NOMO-1 treated with DMSO at 0.1 percent for 48 hours (cell line): ENCODE measurements at regions not wholly inside any gene's neighbourhood (a gene's known extent, or its start where the extent isn't known, plus 50 kb on each side); places are given as distances from the start of the nearest gene placed in this dataset.

Source experiments
- DNase-seq: peaks from one replicate; lab custom pipeline; 2025; ENCODE audit not compliant: unreplicated experiment; lab: John Stamatoyannopoulos, UW

DNA sequence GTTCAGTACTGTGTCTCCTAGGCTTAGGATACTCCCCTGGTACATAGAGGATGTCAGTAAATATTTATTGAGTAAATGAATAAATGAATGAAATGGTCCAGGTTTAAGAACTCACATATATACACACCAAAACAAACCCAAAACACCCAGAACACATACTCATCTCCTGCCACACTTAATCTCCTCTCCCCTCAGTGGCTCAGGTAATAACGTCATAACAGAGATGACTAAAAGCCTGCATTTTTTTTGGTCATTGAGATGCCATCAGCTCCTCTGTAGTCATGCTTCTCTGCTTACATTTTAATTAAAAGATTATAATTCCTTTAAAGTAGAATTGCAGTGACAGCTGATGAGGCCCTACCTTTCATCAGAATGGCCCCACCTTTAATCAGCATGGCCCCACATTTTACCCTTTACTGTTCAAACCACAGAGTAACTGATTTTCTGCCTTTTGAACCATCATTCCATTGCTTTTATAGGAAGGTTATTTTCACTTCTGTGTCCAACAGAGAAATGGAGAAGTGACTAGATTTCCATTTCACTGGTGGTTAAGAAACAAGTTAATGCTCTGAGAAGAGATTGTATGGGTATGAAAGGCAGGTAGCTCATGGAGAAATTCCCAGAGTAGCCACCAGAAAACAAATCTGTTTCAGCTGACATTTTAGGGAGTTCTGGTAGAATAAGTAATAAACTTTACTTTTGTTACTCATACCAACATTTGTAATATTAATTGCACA lies 193.4 kb upstream of the ATP2B1 start:
- DNase-seq, result peak; percentile 59

DNA sequence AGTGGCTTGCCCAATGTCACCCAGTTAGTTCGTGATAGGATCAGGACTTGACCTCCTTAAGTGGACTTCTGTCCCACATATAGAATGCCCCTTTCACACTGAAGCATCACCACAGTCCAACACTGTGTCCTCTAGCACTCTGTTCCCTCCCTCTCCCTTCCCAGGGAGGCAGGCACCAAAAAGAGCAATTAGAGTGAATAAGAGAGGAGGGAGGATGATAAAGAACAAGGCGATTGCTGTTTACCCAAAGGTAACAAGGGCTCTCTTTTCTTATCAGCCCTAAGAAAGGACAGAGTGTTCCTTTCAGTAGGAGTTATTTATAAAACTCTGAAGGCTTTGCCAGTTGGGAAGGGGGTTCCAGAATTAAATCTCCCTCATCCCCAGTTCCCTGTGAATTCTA lies 192.7 kb upstream of the ATP2B1 start:
- DNase-seq, result no peak

DNA sequence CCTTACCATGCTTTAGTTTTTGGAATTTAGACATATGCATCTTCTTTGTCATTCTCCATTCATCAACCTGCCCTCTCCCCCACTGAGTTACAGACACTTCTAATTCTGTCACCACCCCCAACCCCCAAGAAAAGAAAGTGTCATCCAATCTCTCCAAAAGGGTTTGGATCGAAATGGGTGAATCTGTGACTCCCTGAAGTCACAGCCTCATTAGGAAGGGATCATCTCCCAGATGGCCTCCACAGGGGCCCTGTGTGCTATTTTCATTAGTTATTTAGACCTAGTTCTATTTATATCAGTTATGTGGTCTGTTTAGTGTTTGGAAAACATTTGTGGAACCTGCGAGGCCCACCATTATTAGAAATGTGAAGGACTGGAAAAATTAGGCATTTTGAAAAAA lies 191.0 kb upstream of the ATP2B1 start:
- no peak for DNase-seq

DNA sequence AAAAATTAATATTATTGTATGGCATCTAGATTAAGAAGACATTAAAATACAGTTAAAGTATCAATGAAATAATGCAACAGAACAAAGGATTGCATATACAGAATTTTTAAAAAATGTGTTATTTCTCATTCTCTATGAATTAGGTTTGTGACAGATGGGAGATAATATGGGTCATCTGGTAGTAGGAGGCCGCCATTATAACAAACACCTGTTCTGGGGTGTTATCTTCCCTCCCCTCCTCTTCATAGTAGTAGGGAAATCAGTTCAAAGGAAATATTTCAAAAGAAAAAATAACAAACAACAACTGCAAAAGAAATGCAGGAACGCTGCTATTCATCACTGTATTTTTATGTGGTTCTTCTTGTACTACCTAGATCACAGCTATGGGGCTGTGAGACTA lies 187.0 kb upstream of the ATP2B1 start:
- no peak for DNase-seq

DNA sequence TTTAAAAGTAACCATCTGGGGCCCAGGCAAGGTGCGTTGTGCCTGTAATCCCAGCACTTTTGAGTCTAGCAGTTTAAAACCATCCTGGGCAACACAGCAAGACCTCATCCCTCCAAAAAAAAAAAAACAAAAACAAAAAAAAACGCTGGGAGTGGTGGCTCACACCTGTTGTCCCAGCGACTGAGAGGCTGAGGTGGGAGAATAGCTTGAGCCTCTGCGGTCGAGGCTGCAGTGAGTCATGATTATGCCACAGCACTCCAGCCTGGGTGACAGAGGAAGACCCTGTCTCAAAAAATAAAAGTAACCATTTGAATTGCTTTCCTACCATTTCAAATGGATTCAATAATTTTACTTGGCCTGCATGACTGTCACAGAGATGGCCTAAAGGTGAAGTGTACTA lies 186.5 kb upstream of the ATP2B1 start:
- DNase-seq, result no peak

DNA sequence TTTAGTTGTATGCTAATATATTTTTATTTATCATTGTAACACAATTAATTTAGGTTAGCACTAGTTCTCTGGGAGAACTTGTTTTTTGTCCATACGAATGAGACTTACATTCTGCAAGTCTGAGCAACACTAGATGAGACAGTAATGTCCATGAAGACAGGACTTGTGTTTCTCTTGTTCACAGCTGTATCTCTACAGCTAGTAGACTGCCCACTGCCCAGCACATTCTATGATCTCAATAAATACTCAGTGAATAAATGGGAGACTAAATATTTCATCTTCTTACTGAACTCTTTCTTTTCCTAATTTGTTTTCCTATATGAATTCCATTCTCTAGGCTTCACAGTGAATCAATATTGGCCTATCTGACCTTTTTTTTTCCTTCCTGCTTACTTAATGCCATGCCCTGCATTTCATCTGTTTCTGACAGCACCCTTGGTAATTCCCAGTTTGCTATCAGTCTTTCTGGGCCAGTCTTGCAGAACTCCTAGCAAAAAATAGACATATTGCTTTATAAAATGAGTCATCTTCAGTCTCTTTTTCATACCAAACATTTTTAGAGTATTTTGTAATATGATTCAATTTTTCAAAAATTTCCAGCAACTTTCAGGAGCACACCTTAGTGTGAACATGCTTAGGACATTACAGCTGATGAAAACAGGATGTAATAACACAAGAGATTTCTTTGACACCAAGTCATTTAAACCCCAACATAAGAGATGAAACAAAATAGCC lies 185.5 kb upstream of the ATP2B1 start:
- no peak for DNase-seq

DNA sequence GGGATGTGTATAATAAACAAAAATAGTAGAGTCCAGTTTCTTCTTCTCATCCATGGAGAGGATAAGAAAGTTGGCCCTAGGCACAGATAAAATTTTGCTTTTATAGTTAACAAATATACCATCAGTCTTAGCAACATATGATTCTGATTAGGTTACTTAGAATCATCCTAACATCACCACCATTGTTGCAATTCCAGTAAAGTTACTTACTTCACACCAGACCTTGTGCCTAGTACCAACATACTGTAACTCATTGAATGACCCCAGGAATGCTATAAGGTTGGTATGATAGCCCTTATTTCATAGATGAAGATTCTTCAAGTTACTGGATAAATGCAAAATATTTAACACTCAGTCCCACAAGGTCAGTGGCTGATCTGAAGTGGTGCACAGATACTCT lies 183.8 kb upstream of the ATP2B1 start:
- no peak for DNase-seq

DNA sequence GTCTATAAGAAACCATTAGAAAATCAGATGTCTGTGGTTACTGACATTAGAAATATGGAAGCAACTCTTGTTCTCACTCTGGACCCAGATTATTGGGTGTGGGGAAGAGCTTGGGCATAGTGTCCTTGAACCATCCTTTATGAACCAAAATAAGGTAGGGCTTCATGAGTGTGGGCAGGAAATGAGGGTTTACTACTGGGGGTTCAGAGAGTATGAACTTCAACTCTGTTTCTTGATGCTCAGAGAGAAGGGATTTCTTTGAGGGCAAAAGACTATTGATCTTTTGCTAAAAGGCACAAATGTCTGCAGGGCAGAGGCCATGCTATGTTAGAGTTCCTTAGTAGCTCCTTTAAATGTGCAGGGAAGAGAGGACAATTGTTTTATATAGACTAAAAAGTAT lies 183.3 kb upstream of the ATP2B1 start:
- no peak for DNase-seq

DNA sequence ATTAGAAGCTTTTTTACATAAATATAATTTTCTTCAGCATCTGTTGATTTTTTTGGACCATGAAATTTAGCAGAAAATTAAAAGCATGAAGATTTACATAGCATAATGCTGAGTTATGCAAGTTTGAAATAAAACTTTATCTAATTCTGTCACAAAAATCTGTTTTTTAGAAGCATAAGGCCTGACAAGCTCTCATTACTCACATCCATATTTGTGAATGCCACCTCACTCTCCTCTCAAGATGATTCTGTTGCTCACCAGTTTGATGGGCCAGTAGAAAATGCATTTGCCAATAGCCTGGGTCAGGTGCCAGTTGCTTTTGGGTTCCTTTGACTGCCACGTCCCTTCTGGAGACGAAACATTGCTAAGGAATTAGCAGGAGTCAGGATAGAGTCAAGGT lies 181.5 kb upstream of the ATP2B1 start:
- DNase-seq, result no peak

DNA sequence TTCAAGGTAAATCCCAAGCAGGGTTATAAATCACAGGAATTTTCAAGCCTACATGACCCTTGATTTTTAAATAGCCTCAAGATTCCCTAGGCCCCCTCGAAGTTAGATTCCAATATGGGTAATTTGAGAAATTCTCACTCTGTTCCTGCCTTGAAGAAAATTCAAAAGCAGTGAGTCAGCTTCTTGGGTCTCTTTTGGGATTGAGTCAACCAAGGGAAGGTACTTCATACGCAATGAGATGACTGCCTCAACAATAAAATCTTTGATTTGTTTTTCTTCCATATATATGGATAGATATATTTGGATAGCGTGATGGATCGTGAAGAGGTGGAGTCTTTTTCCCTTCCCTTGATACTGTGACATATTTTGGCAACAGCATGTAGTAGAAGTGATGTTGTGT lies 180.4 kb upstream of the ATP2B1 start:
- no peak for DNase-seq

DNA sequence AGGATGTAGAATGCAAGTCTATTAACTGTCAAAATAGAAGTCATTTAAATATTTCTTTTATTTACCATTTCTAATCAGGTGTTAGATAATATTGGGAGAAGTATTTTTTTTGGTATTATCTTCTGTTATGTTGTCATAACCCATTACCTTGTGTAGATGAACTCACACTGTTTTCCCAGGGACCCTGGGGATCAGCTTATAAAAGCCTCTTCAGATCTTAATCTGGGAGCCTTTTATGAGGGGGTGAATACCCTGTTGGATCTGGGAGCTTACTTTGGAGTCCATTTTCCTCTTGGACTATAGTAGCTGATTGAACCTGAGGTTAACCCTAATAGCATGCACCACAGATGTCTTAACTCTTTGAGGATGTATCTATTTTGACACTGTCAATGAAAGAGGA lies 176.3 kb upstream of the ATP2B1 start:
- DNase-seq, result no peak

DNA sequence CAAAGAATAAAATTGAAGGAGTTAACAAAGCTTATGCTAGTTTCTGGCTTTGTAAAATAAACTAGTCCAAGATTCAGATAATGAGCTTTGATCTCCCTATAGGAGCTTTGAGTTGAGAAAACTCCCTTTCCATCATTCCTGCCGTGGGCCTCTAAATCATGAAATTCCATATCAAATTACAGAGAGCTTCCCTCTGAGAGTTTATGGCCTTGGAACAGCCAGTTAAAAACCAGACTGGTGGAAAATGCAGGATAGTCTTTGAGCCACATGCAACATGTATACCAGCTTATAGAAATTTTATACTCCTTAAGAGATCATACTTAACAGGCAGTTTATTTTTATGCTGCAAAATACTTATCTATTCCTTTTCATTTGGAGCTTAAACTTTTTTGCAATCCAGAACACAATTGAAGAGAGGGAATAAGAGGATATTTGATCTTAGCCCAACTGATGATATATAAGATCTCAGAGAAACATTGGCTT lies 175.8 kb upstream of the ATP2B1 start:
- no peak for DNase-seq

DNA sequence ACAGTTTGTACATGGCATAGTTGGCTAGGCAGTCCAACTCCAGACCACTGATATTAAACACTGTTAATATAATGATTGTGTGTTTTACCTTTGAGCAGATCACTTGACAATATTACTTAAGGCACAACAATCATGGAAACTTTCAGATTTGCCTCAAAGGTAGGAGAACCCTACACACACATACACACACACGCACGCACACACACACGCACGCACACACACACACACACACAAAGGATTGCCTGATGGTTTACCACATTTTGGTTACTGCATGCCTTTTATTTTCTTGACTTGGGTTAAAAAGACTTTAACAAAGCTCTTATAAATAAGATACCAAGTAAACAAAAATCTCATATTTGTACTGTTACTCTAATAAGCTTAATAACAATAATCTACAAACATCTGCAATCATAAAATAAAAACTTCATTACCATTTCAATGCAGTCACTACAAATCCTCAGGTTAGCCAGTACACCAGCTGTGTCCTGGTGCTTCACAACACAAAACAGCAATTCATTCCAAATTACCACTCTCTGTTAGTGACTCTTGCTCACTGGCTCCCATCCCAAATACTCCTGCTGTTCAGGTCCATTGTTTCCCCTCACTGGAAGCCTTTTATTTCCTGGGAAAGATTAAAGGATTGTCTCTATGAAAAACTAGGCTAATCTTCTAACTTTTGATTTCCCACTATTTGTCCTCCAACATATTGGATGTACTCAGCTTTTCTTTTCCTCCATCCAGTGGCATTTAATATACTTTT lies 175.2 kb upstream of the ATP2B1 start:
- DNase-seq, result no peak

DNA sequence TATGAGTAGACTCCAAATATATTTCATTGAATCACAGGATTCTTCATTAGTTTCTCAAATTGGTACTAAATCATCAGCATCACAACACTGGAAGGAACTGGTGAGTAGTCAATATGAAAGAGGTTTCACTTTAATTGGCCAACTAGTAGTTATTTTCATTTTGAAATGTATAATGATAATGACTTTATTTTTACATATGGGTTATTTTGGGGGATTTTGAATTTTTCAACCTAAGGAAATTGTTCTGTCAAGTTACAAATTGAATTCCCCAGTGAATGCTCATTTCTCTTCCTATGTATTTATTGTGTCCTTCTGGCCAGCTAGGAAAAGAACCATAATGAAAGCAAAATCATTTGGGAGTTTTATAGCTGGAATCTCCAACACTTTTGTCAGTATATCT lies 174.2 kb upstream of the ATP2B1 start:
- DNase-seq, result no peak

DNA sequence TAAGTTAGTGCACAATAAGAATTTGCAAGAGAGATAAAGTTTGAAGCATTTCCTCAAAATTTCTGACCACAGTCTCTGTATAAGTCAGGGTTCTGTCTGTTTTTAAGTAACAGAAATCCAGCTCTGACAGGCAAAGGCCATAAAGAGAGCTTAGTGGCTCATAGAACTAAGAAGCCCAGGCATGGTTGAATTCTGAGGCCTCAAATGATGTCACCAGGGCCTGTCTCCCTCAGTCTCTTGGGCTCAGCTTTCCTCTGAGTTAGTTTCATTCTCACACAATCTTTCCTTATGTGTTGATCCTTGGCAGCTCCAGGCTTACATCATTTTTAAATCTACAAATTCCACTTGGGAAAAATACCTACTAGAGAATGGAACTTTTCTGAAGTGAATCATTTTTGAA lies 173.4 kb upstream of the ATP2B1 start:
- peak; percentile 47 for DNase-seq

DNA sequence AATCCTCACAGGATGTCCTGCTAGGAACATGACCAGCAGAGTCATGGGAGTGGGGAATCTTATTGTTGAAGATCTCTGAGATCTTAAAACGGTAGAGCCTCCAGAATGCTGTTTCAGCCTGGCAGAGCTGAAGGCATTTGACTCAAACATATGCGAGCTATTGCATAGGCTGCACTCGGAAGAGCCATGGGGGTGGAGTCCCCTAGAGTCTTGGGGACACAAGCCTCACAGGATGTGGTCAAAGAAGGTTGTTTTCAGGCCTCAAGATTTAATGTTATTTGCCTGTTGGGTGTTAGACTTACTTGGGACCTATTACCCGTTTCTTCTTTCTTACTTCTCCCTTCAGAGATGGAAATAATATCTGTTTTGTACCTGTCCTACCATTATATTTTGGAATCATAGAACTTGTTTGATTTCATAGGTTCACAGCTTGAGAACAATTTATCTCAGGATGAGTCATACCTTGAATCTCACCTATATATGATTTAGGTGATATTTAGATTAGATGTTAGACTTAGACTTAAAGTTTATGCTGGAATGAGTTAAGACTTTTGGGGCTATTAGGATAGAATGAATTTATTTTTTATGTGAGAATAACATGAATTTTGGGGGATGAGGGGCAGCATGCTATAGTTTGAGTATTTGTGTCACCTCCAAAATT lies 172.2 kb upstream of the ATP2B1 start:
- peak; percentile 90 for DNase-seq

DNA sequence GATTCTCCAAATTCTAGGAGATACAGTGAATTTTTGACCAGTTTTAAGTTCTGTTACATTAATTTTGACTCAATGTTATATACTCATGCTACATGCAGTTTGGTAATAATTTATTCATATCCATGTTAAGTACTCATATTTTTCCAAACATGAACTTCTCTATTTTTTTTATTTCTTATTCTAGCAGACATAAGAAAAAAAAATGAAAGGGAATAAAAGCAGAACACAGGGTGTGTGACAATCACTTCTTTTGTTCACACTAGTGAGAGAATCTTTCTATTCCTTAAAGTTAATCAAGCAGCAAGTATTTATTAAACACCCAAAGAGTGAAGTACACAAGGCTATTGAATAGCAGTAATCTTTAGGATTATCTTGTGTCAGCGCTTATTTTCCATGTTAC lies 171.1 kb upstream of the ATP2B1 start:
- DNase-seq, result no peak

DNA sequence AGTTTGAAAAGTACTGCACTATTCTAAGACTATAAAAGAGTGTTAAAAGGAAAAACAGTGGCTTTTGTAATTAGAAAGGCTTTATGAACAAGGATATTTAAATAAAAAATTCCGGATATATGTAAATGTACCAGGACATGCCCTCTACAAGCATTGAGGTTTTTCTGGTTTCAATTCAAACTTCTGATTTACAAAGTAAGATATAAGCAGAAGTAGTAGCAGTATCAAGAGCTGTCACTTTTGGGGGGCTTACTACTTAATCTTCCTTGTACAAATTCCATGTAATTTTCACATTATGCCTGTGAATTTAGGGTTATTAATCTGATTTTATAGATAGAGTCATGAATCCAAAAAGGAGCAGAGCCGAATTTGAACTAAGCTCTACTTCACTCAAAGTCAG lies 170.3 kb upstream of the ATP2B1 start:
- DNase-seq, result no peak

DNA sequence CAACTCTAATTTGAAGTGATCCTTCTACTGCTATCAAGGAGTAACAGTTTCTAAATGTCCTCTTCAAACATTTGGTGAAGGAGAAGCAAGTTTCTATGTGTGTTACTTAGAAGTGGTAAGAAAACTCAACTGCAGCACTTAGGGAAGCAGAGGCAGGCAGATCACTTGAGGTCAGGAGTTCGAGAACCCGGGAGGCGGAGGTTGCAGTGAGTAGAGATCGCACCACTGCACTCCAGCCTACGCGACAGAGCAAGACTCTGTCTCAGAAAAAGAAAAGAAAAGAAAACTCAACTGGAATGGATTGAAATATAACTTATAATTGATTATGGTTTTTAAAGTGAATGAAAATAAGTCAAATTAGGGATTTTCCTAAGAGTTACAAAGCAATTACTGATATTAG lies 169.7 kb upstream of the ATP2B1 start:
- no peak for DNase-seq

DNA sequence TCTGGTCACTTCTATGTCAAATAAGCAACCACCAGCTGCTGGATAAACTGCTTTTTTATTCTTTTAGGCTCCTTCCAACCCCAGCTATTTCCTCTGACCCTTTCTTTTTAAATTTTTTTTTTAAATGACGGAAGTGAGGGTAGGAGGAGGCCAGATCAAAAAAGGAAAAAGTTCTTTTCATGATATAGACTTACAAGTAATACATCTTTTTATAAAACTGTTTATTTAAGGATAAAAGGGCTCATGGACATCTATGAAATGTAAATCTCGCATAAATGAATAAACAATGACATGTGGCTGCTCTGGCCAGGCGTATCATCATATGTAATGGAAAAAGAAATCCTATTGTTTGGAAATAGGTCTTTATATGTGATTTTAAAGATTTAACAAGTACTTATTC lies 169.0 kb upstream of the ATP2B1 start:
- no peak for DNase-seq

DNA sequence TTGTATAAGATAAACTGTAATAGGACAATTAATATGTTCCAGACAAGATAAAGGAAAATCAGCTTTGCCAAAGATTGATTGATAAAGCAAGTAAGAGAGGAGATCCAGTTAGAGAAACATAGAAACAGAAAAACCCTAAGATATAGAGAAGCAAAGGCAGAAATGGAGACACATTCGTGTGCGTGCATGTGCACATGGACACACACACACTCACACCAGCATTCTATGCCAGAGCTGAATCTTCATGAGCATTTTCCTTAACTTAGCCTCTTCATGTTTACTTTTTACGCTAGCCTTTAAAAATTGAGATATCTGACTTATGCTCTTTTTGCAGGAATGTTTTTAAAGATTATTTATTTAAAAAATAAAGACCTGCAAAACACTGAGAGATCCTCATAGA lies 168.5 kb upstream of the ATP2B1 start:
- no peak for DNase-seq
